Hepatocyte (in vitro differentiated cells): ENCODE measurements at regions not wholly inside any gene's neighbourhood (a gene's known extent, or its start where the extent isn't known, plus 50 kb on each side); places are given as distances from the start of the nearest gene placed in this dataset.

ENCODE experiments used
- EZH2 ChIP-seq: fragments of 200-600 bp; sonication (generic); IDR thresholded peaks from 2 replicates; pipeline ENCODE4 v1.6.1; 2016; ENCODE audit warnings: antibody characterized with exemption, mild to moderate bottlenecking, borderline replicate concordance
- EZH2phosphoT487 ChIP-seq: fragments of 200-600 bp; sonication (generic); IDR thresholded peaks from one replicate; pipeline ENCODE4 v1.6.1; 2018; ENCODE audit warnings: antibody characterized with exemption, mild to moderate bottlenecking, low read depth, moderate library complexity; ENCODE audit not compliant: unreplicated experiment, severe bottlenecking
- TF ChIP-seq, protein P1 (sequence below): fragments of 200-600 bp; sonication (generic); IDR thresholded peaks from 2 replicates; pipeline ENCODE4 v1.5.1; 2016; ENCODE audit warnings: antibody characterized with exemption, mild to moderate bottlenecking; ENCODE audit not compliant: poor library complexity

- TF ChIP-seq, protein P1, sequence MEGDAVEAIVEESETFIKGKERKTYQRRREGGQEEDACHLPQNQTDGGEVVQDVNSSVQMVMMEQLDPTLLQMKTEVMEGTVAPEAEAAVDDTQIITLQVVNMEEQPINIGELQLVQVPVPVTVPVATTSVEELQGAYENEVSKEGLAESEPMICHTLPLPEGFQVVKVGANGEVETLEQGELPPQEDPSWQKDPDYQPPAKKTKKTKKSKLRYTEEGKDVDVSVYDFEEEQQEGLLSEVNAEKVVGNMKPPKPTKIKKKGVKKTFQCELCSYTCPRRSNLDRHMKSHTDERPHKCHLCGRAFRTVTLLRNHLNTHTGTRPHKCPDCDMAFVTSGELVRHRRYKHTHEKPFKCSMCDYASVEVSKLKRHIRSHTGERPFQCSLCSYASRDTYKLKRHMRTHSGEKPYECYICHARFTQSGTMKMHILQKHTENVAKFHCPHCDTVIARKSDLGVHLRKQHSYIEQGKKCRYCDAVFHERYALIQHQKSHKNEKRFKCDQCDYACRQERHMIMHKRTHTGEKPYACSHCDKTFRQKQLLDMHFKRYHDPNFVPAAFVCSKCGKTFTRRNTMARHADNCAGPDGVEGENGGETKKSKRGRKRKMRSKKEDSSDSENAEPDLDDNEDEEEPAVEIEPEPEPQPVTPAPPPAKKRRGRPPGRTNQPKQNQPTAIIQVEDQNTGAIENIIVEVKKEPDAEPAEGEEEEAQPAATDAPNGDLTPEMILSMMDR, result no peak
- TF ChIP-seq EZH2phosphoT487, result no peak
- no peak for TF ChIP-seq EZH2
These were observed 79.2 kb downstream of the NEUROD6 start for GRCh38 chr7:31261341-31261740.
